SK-N-SH (cell line): ENCODE measurements at regions not wholly inside any gene's neighbourhood (a gene's known extent, or its start where the extent isn't known, plus 50 kb on each side); places are given as distances from the start of the nearest gene placed in this dataset.

Experiments used
- CTCF ChIA-PET: fragments of 300-600, 350-600 bp; formaldehyde crosslinking; extraction: SDS; loops from one replicate; lab custom pipeline; 2021; lab: Yijun Ruan, JAX
- POLR2A ChIA-PET: fragments of 350-600 bp; sonication (Branson Sonifier 250); formaldehyde crosslinking; extraction: SDS; loops from one replicate; lab custom pipeline; 2020; ENCODE audit warnings: antibody characterized with exemption, inconsistent platforms; lab: Yijun Ruan, JAX
- DNase-seq: peaks from one replicate; pipeline ENCODE4 v3.0.0; 2012
- H2AFZ ChIP-seq: fragments of 200-600 bp; sonication (generic); 2 replicates; pipeline ENCODE4 v1.8.1; 2016; ENCODE audit warnings: antibody characterized with exemption, mild to moderate bottlenecking, low read depth
- H3F3A ChIP-seq: fragments of 200-600 bp; sonication (generic); replicated peaks from 2 replicates; pipeline ENCODE3; 2016; ENCODE audit warnings: antibody characterized with exemption, mild to moderate bottlenecking; ENCODE audit not compliant: insufficient read depth
- H3K27ac ChIP-seq, 2 experiments: fragments of 200-500 bp in 1 of 2; fragments of 200-600 bp in 1 of 2; sonication (Bioruptor generic) in 1 of 2; sonication (generic), shearing (Covaris generic) in 1 of 2; 2 replicates each; pipeline versions ENCODE4 v1.5.1 to v1.6.1; 2014 to 2016; ENCODE audit warnings: low read depth in 2 of 2, inconsistent platforms in 1 of 2, low read length in 1 of 2, mild to moderate bottlenecking in 1 of 2, mixed read lengths in 1 of 2
- H3K27me3 ChIP-seq: fragments of 200-600 bp; sonication (generic), shearing (Covaris generic); 2 replicates; pipeline ENCODE4 v1.6.1; 2016; ENCODE audit warnings: mixed run types; ENCODE audit not compliant: insufficient read depth
- H3K36me3 ChIP-seq, 2 experiments: fragments of 200-500 bp in 1 of 2; fragments of 200-600 bp in 1 of 2; sonication (Bioruptor generic) in 1 of 2; sonication (generic) in 1 of 2; replicated peaks in 1 of 2; 2 replicates each; pipeline versions ENCODE3 to v1.5.1; 2014 to 2016; ENCODE audit warnings: low read length in 1 of 2, mild to moderate bottlenecking in 1 of 2; ENCODE audit not compliant: insufficient read depth in 2 of 2, control insufficient read depth in 1 of 2
- H3K4me1 ChIP-seq, 2 experiments: fragments of 200-500 bp in 1 of 2; fragments of 200-600 bp in 1 of 2; sonication (Bioruptor generic) in 1 of 2; sonication (generic), shearing (Covaris generic) in 1 of 2; 2 replicates each; pipeline versions ENCODE4 v1.5.1 to v1.6.1; 2014 to 2016; ENCODE audit warnings: low read depth in 1 of 2, low read length in 1 of 2, mixed run types in 1 of 2; ENCODE audit not compliant: insufficient read depth in 2 of 2, control insufficient read depth in 1 of 2
- H3K4me2 ChIP-seq: fragments of 200-600 bp; sonication (generic), shearing (Covaris generic); 2 replicates; pipeline ENCODE4 v1.6.1; 2017; ENCODE audit warnings: mixed run types
- H3K4me3 ChIP-seq, 2 experiments: fragments of 200-500 bp in 1 of 2; fragments of 200-600 bp in 1 of 2; sonication (Bioruptor generic) in 1 of 2; sonication (generic), shearing (Covaris generic) in 1 of 2; 2 replicates each; pipeline versions ENCODE4 v1.5.1 to v1.8.1; 2014 to 2016; ENCODE audit warnings: low read depth in 2 of 2, inconsistent platforms in 1 of 2, low read length in 1 of 2, mild to moderate bottlenecking in 1 of 2, mixed read lengths in 1 of 2, moderate library complexity in 1 of 2
- H3K79me2 ChIP-seq: fragments of 200-600 bp; sonication (generic); 2 replicates; pipeline ENCODE4 v1.8.1; 2017; ENCODE audit warnings: mild to moderate bottlenecking; ENCODE audit not compliant: insufficient read depth
- H3K9ac ChIP-seq: fragments of 200-600 bp; sonication (generic); 2 replicates; pipeline ENCODE4 v1.6.1; 2017; ENCODE audit warnings: mixed run types
- H3K9me2 ChIP-seq: fragments of 200-600 bp; sonication (generic); 2 replicates; pipeline ENCODE4 v1.6.1; 2017; ENCODE audit warnings: mixed run types
- H3K9me3 ChIP-seq: fragments of 200-600 bp; sonication (generic); 2 replicates; pipeline ENCODE4 v1.6.1; 2017; ENCODE audit warnings: mixed run types, mild to moderate bottlenecking, moderate library complexity
- H4K20me1 ChIP-seq: fragments of 200-600 bp; sonication (generic); 2 replicates; pipeline ENCODE4 v1.6.1; 2017; ENCODE audit warnings: mild to moderate bottlenecking, mixed run types; ENCODE audit not compliant: insufficient read depth
- ELF1 ChIP-seq: IDR thresholded peaks from 2 replicates; pipeline ENCODE4 v1.4.0; 2012
- EZH2phosphoT487 ChIP-seq: fragments of 200-600 bp; sonication (generic); IDR thresholded peaks from 2 replicates; pipeline ENCODE4 v1.6.1; 2017; ENCODE audit warnings: low read depth, mixed run types, mild to moderate bottlenecking, antibody characterized with exemption, moderate library complexity, borderline replicate concordance
- FOSL2 ChIP-seq: IDR thresholded peaks from 2 replicates; pipeline ENCODE4 v1.4.0; 2012; ENCODE audit warnings: low read depth, mild to moderate bottlenecking, moderate library complexity, borderline replicate concordance
- FOXJ3 ChIP-seq: sonication (generic); formaldehyde crosslinking; IDR thresholded peaks from 2 replicates; pipeline ENCODE4 v1.5.1; 2020; ENCODE audit warnings: mild to moderate bottlenecking, missing genetic modification reagents
- GATA2 ChIP-seq: sonication (generic); formaldehyde crosslinking; IDR thresholded peaks from 2 replicates; pipeline ENCODE4 v1.5.0; 2020; ENCODE audit warnings: mild to moderate bottlenecking, missing genetic modification reagents
- MEF2A ChIP-seq: IDR thresholded peaks from 2 replicates; pipeline ENCODE4 v1.4.0; 2012; ENCODE audit warnings: low read depth, borderline replicate concordance
- MXI1 ChIP-seq: IDR thresholded peaks from 2 replicates; pipeline ENCODE4 v1.6.1; 2012; ENCODE audit warnings: mild to moderate bottlenecking, low read depth, low read length, improper control_type of control experiment
- NFIC ChIP-seq: IDR thresholded peaks from 2 replicates; pipeline ENCODE4 v1.4.0; 2012; ENCODE audit warnings: borderline replicate concordance
- NRF1 ChIP-seq: IDR thresholded peaks from 2 replicates; pipeline ENCODE4 v1.6.1; 2012; ENCODE audit warnings: low read depth, mild to moderate bottlenecking, low read length
- PBX3 ChIP-seq: IDR thresholded peaks from 2 replicates; pipeline ENCODE4; 2012
- SMC3 ChIP-seq: IDR thresholded peaks from 2 replicates; pipeline ENCODE4 v1.6.1; 2012; ENCODE audit warnings: low read depth, low read length, improper control_type of control experiment
- TAF1 ChIP-seq: IDR thresholded peaks from 2 replicates; pipeline ENCODE4 v1.6.1; 2012; ENCODE audit warnings: low read depth, mild to moderate bottlenecking, low read length, moderate library complexity, borderline replicate concordance
- TCF12 ChIP-seq: IDR thresholded peaks from 2 replicates; pipeline ENCODE4 v1.4.0; 2012
- TEAD4 ChIP-seq: IDR thresholded peaks from 2 replicates; pipeline ENCODE4 v1.4.0; 2012; ENCODE audit warnings: mild to moderate bottlenecking, borderline replicate concordance; ENCODE audit not compliant: insufficient read depth
- USF1 ChIP-seq: IDR thresholded peaks from 2 replicates; pipeline ENCODE4 v1.4.0; 2012; ENCODE audit warnings: low read depth, borderline replicate concordance
- WGBS: methylation state at CpG from one replicate; pipeline ENCODE4 v1.1.6; 2017; ENCODE audit warnings: low lambda C conversion rate; 5-methylcytosine and 5-hydroxymethylcytosine counted together

- H2AFZ ChIP-seq: no peak overlapping the region
- no peaks in the 10 kb centered on the region for H3K36me3 ChIP-seq
- TF ChIP-seq TAF1: no peak
- no peak for TF ChIP-seq MXI1
- TF ChIP-seq ELF1: no peak
- TF ChIP-seq NRF1: no peak
- H3K9me3 ChIP-seq: no peaks in the 10 kb centered on the region
- H3K4me3 ChIP-seq: no peak overlapping the region
- no peaks in the 10 kb centered on the region for H4K20me1 ChIP-seq
- H3K9ac ChIP-seq: no peak overlapping the region
- H3K9me2 ChIP-seq: no peaks in the 10 kb centered on the region; the same call in 1 of the 2 replicates
- no peak for DNase-seq
- H3K27ac ChIP-seq: no peak overlapping the region
- 89% methylated on average over 2 of the region's 2 CpGs for WGBS
- H3K4me1 ChIP-seq: no peaks in the 10 kb centered on the region
- H3K27me3 ChIP-seq: no peaks in the 10 kb centered on the region
- H3K79me2 ChIP-seq: no peaks in the 10 kb centered on the region
- H3K4me2 ChIP-seq: no peak overlapping the region
- ChIA-PET CTCF (no interaction called here), POLR2A (no interaction called here)
- H3F3A ChIP-seq: no peaks in the 10 kb centered on the region
Measured at GRCh38 chr21:28693476-28693875, 299.2 kb downstream of the LTN1 start.

- no peaks in the 10 kb centered on the region for H3K4me1 ChIP-seq
- H3K9me3 ChIP-seq: no peaks in the 10 kb centered on the region
- ChIA-PET CTCF (interaction anchor here (3.2 kb wide), 1 partner anchor 10 kb away, joined by 8 read pairs; no protein-coding TSS in a partner anchor), POLR2A (no interaction called here)
- H2AFZ ChIP-seq: no peak overlapping the region
- no peaks in the 10 kb centered on the region for H3K27me3 ChIP-seq
- no peaks in the 10 kb centered on the region for H3F3A ChIP-seq
- WGBS: 50% methylated on average over 1 of the region's 1 CpG
- H3K9me2 ChIP-seq: no peaks in the 10 kb centered on the region; the same call in 1 of the 2 replicates
- H3K4me3 ChIP-seq: no peak overlapping the region
- H3K9ac ChIP-seq: no peak overlapping the region
- no peak overlapping the region for H3K27ac ChIP-seq
- no peak for DNase-seq
- TF ChIP-seq EZH2phosphoT487 (no peak), SMC3 (no peak), PBX3 (no peak), TCF12 (no peak), NFIC (no peak), ELF1 (no peak), FOXJ3 (CRISPR knock-in tag) (no peak), TEAD4 (no peak), MEF2A (no peak), FOSL2 (no peak), USF1 (no peak), GATA2 (no peak)
- no peaks in the 10 kb centered on the region for H4K20me1 ChIP-seq
- no peak overlapping the region for H3K4me2 ChIP-seq
- H3K36me3 ChIP-seq: no peaks in the 10 kb centered on the region
- H3K79me2 ChIP-seq: no peaks in the 10 kb centered on the region
Measured at GRCh38 chr21:28690196-28690595, 302.5 kb downstream of the LTN1 start.
